ENCODE measurements at regions not wholly inside any gene's neighbourhood (a gene's known extent, or its start where the extent isn't known, plus 50 kb on each side); places are given as distances from the start of the nearest gene placed in this dataset.
"Not testable (repeated sequence)": the region's sequence is repeated elsewhere in the genome, so short reads cannot be mapped to it uniquely, and the experiment has no call there.

GRCh38 chr21:6573576-6573975 is 3947.8 kb upstream of the TPTE start:
- TF ChIP-seq ATF1 (CRISPR knock-in tag; IDR thresholded peaks at IDR 0.05); ZNF219 (CRISPR knock-in tag; IDR thresholded peaks at IDR 0.05; ENCODE audit: borderline replicate concordance): not testable (repeated sequence)

Measured in WTC11 (cell line).